ENCODE measurements at regions not wholly inside any gene's neighbourhood (a gene's known extent, or its start where the extent isn't known, plus 50 kb on each side); places are given as distances from the start of the nearest gene placed in this dataset.

- Histone ChIP-seq H3K36me3 (no peaks in the 10 kb centered on the region), H3K9me3 (no peaks in the 10 kb centered on the region), H3K4me3 (no peak overlapping the region), H3K27me3 (no peaks in the 10 kb centered on the region)
- DNase-seq = no peak
Measured at GRCh38 chr18:24975496-24976372, 376.2 kb downstream of the ZNF521 start.

DNA sequence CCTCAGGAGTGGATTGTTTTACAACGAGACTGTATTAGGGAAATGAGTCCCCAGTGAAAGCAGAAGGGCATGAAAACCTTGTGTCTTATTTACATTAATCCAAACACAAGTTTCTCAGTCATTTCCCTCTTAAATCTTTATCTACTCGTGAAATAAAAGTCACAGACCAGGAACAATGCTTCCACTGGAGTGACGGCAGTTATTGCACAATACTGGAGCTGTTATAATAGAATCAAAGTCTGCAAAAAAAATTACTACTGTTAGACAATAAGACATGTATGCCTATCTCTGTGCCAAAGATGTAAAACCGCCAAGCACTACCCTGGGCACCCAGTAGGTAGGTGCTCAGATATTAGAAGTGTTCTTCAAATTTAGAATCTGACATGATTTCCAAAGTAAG lies 375.5 kb downstream of the ZNF521 start:
- no peaks in the 10 kb centered on the region for H3K27me3 ChIP-seq
- DNase-seq = no peak
- no peak overlapping the region for H3K4me3 ChIP-seq
- H3K36me3 ChIP-seq = no peaks in the 10 kb centered on the region
- no peaks in the 10 kb centered on the region for H3K9me3 ChIP-seq

- Histone ChIP-seq H3K27me3 (no peaks in the 10 kb centered on the region), H3K4me3 (no peak overlapping the region), H3K36me3 (no peaks in the 10 kb centered on the region), H3K9me3 (no peaks in the 10 kb centered on the region)
- DNase-seq = no peak
Measured at GRCh38 chr18:24979235-24979634, 372.7 kb downstream of the ZNF521 start.

DNA sequence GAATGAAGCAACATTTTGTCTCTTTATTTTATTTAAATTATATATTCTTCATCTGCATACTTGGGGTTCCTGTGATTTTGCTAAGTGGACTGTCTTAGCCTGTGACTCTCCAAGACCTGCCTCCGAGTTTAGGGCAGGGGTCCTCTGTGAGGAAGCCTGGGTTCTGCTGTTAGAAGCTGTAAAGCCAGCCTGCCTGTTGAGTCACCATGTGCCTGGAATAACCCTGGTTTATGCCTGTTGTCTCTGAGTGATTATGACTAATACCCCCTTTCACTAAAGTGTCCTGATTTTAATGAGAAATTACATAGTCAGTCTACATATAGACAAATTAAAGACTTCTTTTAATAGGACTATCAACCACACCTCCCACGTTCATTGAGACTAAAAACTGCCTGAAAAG lies 369.1 kb downstream of the ZNF521 start:
- Histone ChIP-seq H3K9me3 (no peaks in the 10 kb centered on the region), H3K36me3 (no peaks in the 10 kb centered on the region), H3K4me3 (no peak overlapping the region), H3K27me3 (no peaks in the 10 kb centered on the region)
- DNase-seq = peak; percentile 33

GRCh38 chr18:24983566-24984139 lies 368.3 kb downstream of the ZNF521 start:
- no peaks in the 10 kb centered on the region for H3K27me3 ChIP-seq
- no peaks in the 10 kb centered on the region for H3K36me3 ChIP-seq
- no peak for DNase-seq
- no peaks in the 10 kb centered on the region for H3K9me3 ChIP-seq
- no peak overlapping the region for H3K4me3 ChIP-seq

- Histone ChIP-seq H3K9me3 (no peaks in the 10 kb centered on the region), H3K4me3 (no peak overlapping the region), H3K27me3 (no peaks in the 10 kb centered on the region), H3K36me3 (no peaks in the 10 kb centered on the region)
- DNase-seq = no peak
Measured at GRCh38 chr18:24985586-24985985, 366.4 kb downstream of the ZNF521 start.

DNA sequence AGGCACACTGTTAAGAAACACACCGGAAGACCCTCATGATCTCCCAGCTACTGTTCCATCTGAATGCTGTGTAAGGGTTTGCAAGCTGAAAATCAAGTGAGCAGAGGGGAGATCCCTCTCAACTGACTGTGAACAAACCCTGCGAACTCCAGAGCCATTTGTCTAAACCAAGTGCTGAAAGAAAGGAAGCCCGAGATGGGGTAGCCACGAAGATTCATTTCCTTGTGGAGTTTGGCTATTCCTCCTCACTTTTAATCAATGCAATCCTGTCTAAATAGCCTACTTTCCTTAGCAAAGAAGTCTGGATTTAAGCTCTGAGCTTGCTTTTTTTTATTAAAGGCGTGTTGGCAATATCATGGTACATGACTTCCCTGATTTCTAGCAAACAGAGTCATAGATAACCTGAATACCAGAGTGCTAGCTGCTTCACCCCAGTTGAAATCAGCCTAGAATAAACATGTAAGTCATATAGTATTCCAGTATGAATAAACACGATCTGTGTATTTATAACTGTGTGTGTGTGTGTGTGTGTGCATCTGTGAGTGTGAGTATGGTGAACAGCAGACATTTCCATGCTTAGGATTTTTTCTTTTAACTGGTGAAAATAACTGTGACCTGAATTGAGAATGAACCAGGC lies 365.2 kb downstream of the ZNF521 start:
- Histone ChIP-seq H3K36me3 (no peaks in the 10 kb centered on the region), H3K27me3 (no peaks in the 10 kb centered on the region), H3K9me3 (no peaks in the 10 kb centered on the region), H3K4me3 (no peak overlapping the region)
- no peak for DNase-seq

DNA sequence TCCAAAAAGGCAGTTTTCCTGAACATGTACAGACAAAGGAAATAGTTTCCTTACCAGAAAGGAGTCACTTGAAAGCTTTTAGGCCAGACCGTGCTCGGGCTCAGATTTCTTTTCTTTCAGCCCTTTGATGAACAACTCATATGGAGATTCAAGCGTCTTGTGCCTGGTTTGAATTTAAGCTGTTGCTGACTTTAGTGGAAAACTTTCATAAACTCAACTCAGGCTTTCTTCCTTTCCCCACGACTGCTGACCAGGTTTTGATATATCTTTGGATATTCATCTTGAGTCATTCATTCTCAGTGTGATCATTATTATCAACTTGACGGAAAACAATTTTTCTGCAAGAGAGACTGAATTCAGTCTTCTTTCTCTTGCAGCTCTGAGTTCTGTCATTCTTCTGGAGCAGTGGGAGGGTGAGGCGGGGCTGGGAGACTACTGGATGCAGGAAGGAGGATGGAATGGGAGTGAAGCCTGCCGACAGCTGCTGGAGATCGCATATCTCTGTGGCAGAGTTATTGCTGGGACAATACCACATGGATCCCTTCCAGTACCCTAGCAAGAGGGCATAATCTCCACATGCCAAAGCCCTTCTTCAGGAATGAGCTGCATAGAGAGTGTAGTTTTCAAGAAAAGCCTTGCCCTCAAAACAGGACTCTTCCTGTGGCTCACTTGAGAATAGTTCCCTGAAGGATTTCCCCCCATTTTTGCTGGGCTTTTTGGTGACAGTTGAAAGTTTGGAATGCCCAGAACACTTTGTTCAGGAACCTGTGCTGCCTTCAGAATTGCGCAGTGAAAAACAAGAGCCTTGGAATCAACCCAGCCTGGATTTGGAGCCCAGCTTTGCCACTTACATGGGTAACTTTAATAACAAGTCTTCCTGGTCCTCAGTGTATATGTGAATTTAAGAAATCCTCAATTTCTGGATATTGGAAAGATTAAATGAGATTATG lies 364.4 kb downstream of the ZNF521 start:
- Histone ChIP-seq H3K4me3 (no peak overlapping the region), H3K36me3 (no peaks in the 10 kb centered on the region), H3K27me3 (no peaks in the 10 kb centered on the region), H3K9me3 (no peaks in the 10 kb centered on the region)
- DNase-seq = peak; percentile 63

GRCh38 chr18:24988253-24988840 lies 363.6 kb downstream of the ZNF521 start:
- no peaks in the 10 kb centered on the region for H3K36me3 ChIP-seq
- H3K9me3 ChIP-seq = no peaks in the 10 kb centered on the region
- no peaks in the 10 kb centered on the region for H3K27me3 ChIP-seq
- H3K4me3 ChIP-seq = no peak overlapping the region
- no peak for DNase-seq

DNA sequence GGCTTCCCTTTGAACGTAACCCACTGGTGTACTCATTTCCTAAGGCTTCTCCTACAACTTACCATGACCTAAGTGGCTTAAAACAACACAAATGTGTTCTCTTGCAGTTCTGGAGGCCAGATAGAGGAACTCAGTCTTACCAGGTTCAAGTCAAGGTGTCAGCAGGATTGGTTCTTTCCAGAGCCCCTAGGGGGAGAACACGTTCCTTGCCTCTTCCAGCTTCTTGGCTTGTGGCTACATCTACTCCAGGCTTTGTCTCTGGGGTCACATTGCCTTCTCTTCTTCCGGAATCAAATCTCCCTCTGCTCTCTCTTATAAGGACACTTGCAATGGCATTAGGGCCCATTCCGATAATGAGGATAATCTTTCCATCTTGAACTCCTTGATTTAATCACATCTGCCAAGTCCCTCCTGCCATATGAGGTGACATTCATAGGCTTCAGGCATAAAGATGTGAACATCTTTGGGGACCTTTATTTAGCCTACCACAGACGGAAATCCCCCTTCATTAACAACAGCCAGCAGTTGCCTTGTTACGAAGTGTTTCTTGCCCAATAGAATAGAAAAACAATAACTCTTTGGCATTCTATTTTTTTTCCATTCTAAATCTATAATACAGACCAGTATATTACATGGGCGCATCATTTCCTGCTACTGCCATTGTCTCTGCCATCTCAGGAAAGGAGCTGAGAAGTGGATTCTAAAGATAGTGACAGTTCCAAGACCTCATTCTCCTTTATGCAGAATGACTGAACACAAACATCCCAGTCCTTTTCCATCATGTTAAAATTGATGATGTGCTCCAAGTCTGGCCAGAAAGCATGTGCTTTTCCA lies 362.0 kb downstream of the ZNF521 start:
- Histone ChIP-seq H3K4me3 (no peak overlapping the region), H3K36me3 (no peaks in the 10 kb centered on the region), H3K9me3 (no peaks in the 10 kb centered on the region), H3K27me3 (no peaks in the 10 kb centered on the region)
- no peak for DNase-seq

GRCh38 chr18:24990671-24991134 lies 361.3 kb downstream of the ZNF521 start:
- Histone ChIP-seq H3K27me3 (no peaks in the 10 kb centered on the region), H3K36me3 (no peaks in the 10 kb centered on the region), H3K9me3 (no peaks in the 10 kb centered on the region), H3K4me3 (no peak overlapping the region)
- DNase-seq = no peak

- H3K9me3 ChIP-seq = no peaks in the 10 kb centered on the region
- H3K4me3 ChIP-seq = no peak overlapping the region
- no peaks in the 10 kb centered on the region for H3K36me3 ChIP-seq
- DNase-seq = no peak
- no peaks in the 10 kb centered on the region for H3K27me3 ChIP-seq
Measured at GRCh38 chr18:24991141-24992060, 360.6 kb downstream of the ZNF521 start.

- Histone ChIP-seq H3K27me3 (no peaks in the 10 kb centered on the region), H3K4me3 (no peak overlapping the region), H3K9me3 (no peaks in the 10 kb centered on the region), H3K36me3 (no peaks in the 10 kb centered on the region)
- DNase-seq = peak; percentile 25
Measured at GRCh38 chr18:24992491-24992890, 359.5 kb downstream of the ZNF521 start.

DNA sequence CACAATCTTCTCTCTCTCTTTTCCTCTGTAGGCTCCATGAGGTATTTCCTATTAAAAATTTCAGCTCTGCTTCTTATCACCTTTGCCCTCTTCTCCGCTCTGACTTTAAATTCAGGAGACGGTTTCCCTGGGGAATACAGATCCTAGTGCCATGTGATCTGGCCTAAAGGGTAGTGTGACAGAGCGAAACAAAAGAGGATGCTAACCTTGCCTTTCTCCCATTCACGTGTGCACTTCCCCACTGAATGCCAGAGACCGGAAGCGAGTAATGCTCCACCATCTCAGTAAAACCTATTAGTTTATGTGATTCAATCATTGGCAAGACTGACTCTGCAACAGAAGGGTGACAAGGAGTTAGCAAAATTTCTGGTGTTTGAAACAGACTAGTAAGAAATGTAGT lies 358.3 kb downstream of the ZNF521 start:
- no peak overlapping the region for H3K4me3 ChIP-seq
- peak; percentile 20 for DNase-seq

DNA sequence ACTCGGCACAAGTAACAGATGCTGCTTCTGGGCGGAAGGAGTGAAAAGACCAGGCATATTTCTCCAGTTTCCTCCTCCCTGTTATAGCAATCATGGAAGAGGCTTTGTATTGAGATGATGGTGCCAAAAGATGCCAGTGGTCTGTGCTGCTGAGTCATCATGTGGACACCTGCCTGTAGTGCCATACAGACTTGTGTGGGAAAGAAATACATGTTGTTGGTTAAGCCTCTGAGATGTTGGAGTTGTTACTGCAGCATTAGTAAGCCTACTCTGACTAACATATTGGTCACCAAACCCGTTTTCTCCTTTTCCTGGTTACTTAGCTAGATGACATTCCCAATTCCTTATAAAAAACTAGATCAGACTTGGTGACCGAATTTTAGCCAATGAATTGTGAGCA lies 356.9 kb downstream of the ZNF521 start:
- DNase-seq = peak; percentile 87
- H3K27me3 ChIP-seq = no peaks in the 10 kb centered on the region
- H3K4me3 ChIP-seq = no peak overlapping the region
- peaks cover 6% of the 10 kb centered on the region for H3K9me3 ChIP-seq
- no peaks in the 10 kb centered on the region for H3K36me3 ChIP-seq

More for the DNA sequence above, 358.3 kb downstream of the ZNF521 start:
- H3K27me3 ChIP-seq = no peaks in the 10 kb centered on the region
- no peaks in the 10 kb centered on the region for H3K36me3 ChIP-seq
- H3K9me3 ChIP-seq = no peaks in the 10 kb centered on the region

All from MG63 (cell line).